OCI-M1 (cell line): ENCODE measurements at regions not wholly inside any gene's neighbourhood (a gene's known extent, or its start where the extent isn't known, plus 50 kb on each side); places are given as distances from the start of the nearest gene placed in this dataset.

Experiments
- DNase-seq: peaks from one replicate; lab custom pipeline; 2025; lab: John Stamatoyannopoulos, UW

GRCh38 chr19:16022681-16023080 lies 53.6 kb upstream of the TPM4 start:
- DNase-seq: no peak

GRCh38 chr19:16023146-16023915 lies 53.0 kb upstream of the TPM4 start:
- DNase-seq: no peak

- no peak for DNase-seq
These were observed 51.8 kb upstream of the TPM4 start for GRCh38 chr19:16024266-16025107.

- peak; percentile 30 for DNase-seq
These were observed 50.9 kb upstream of the TPM4 start for GRCh38 chr19:16025108-16026101.

GRCh38 chr19:16026131-16026530 lies 50.2 kb upstream of the TPM4 start:
- DNase-seq: no peak
